HG02840 (cell line): ENCODE measurements at regions not wholly inside any gene's neighbourhood (a gene's known extent, or its start where the extent isn't known, plus 50 kb on each side); places are given as distances from the start of the nearest gene placed in this dataset.
"Not testable (repeated sequence)": the region's sequence is repeated elsewhere in the genome, so short reads cannot be mapped to it uniquely, and the experiment has no call there.

Source experiments
- ATAC-seq: cut with Tn5 transposase; IDR thresholded peaks from one replicate; pipeline ENCODE4 v1.9.1; 2021; ENCODE audit warnings: mild to moderate bottlenecking, moderate library complexity, moderate number of reproducible peaks; ENCODE audit not compliant: unreplicated experiment, low FRiP score

GRCh38 chr3:177491296-177492032 is 294.2 kb upstream of the TBL1XR1 start:
- no peak for ATAC-seq

- no peak for ATAC-seq
These were observed 295.8 kb upstream of the TBL1XR1 start for GRCh38 chr3:177493091-177493490.

- ATAC-seq = no peak
These were observed 296.9 kb upstream of the TBL1XR1 start for GRCh38 chr3:177494216-177494615.

GRCh38 chr3:177495566-177495965 is 298.3 kb upstream of the TBL1XR1 start:
- ATAC-seq = no peak

- ATAC-seq = no peak
These were observed 301.0 kb upstream of the TBL1XR1 start for GRCh38 chr3:177498037-177498857.

GRCh38 chr3:177499039-177499438 is 301.8 kb upstream of the TBL1XR1 start:
- not testable (repeated sequence) for ATAC-seq

GRCh38 chr3:177499779-177500423 is 302.6 kb upstream of the TBL1XR1 start:
- ATAC-seq = no peak

GRCh38 chr3:177510693-177511216 is 313.5 kb upstream of the TBL1XR1 start:
- no peak for ATAC-seq

GRCh38 chr3:177512945-177513814 is 315.9 kb upstream of the TBL1XR1 start:
- no peak for ATAC-seq

GRCh38 chr3:177513815-177514610 is 316.7 kb upstream of the TBL1XR1 start:
- ATAC-seq = no peak

- ATAC-seq = no peak
These were observed 317.6 kb upstream of the TBL1XR1 start for GRCh38 chr3:177514611-177515499.

GRCh38 chr3:177515786-177516157 is 318.5 kb upstream of the TBL1XR1 start:
- no peak for ATAC-seq

GRCh38 chr3:177516158-177517011 is 319.1 kb upstream of the TBL1XR1 start:
- no peak for ATAC-seq

- ATAC-seq = no peak
These were observed 320.6 kb upstream of the TBL1XR1 start for GRCh38 chr3:177517906-177518305.

GRCh38 chr3:177519588-177519987 is 322.3 kb upstream of the TBL1XR1 start:
- no peak for ATAC-seq

GRCh38 chr3:177521305-177521704 is 324.0 kb upstream of the TBL1XR1 start:
- ATAC-seq = no peak

- no peak for ATAC-seq
These were observed 324.8 kb upstream of the TBL1XR1 start for GRCh38 chr3:177522051-177522450.
